ENCODE measurements at regions not wholly inside any gene's neighbourhood (a gene's known extent, or its start where the extent isn't known, plus 50 kb on each side); places are given as distances from the start of the nearest gene placed in this dataset.

DNA sequence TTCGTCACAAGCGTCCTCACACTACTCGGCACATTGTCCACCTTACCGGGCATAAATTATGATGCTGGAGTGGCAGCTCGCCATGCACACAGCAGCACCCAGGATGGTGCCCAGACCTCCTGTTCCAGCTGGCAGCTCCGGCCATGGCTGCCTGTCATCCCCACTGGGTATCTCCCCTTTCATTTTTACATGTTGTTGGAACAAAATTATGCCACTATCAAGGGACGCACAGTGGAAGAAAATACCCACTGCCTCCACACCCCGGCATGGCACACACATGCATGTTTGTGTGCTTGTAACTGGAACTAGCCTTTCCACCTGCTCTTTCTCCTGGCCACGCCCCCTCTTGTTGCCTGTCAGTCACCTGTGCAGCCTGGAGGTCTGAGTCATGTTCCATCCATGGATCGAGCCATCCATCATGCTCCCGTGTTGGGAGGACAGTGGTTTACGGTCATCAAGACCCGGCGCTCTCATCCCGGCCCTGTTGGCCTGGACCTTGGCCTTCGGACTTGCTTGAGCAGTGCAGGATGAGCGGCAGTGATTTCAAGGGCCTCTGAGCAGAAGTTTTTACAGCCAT lies 1069.6 kb downstream of the BRD1 start:
- Histone ChIP-seq H2BK20ac (ENCODE audit: low read depth, low read length) (no peak overlapping the region), H3K14ac (replicated peaks; ENCODE audit: low read depth, low read length) (no peak overlapping the region), H3K79me1 (ENCODE audit: low read depth in 1 of 2, low read length in 2 of 2) (no peaks in the 10 kb centered on the region), H4K5ac (ENCODE audit: low read depth, low read length) (no peak overlapping the region), H3K9ac (ENCODE audit: low read depth, low read length) (no peak overlapping the region), H3K4ac (ENCODE audit: low read depth, low read length) (no peak overlapping the region), H2AK5ac (ENCODE audit: low read depth, low read length) (no peak overlapping the region), H3K9me3 (ENCODE audit: control insufficient read depth, insufficient read depth, low read length) (peaks cover 68% of the 10 kb centered on the region), H3K9me1 (ENCODE audit: insufficient read depth, low read length) (no peaks in the 10 kb centered on the region), H3K27me3 (ENCODE audit: control insufficient read depth, insufficient read depth, low read length) (no peaks in the 10 kb centered on the region), H3K27ac (ENCODE audit: insufficient read depth, low read length) (no peak overlapping the region), H3K4me2 (ENCODE audit: low read depth, low read length) (no peak overlapping the region), H2BK5ac (ENCODE audit: low read depth, low read length, poor library complexity, severe bottlenecking) (no peak overlapping the region), H3K4me3 (ENCODE audit: insufficient read depth, low read depth, low read length) (no peak overlapping the region), H4K91ac (ENCODE audit: insufficient read depth, low read depth, low read length) (no peak overlapping the region), H2BK15ac (ENCODE audit: low read depth, low read length) (no peak overlapping the region), H2AFZ (replicated peaks; ENCODE audit: low read length, poor library complexity) (no peak overlapping the region), H3K4me1 (ENCODE audit: control insufficient read depth, insufficient read depth, low read length) (no peaks in the 10 kb centered on the region), H4K20me1 (ENCODE audit: insufficient read depth, low read length) (no peaks in the 10 kb centered on the region), H3K36me3 (ENCODE audit: control insufficient read depth, insufficient read depth, low read length) (no peaks in the 10 kb centered on the region), H3K23ac (ENCODE audit: low read depth, low read length) (no peak overlapping the region), H3K18ac (ENCODE audit: low read depth, low read length) (no peak overlapping the region), H2AK9ac (replicated peaks; ENCODE audit: low read depth, low read length, poor library complexity) (no peak overlapping the region), H2BK120ac (ENCODE audit: low read depth, low read length) (no peak overlapping the region), H3K56ac (ENCODE audit: extremely low read depth, insufficient read depth, low read length) (no peak overlapping the region), H4K8ac (ENCODE audit: low read depth in 2 of 2, low read length in 2 of 2) (no peak overlapping the region)
- CTCF ChIA-PET = no interaction called here
- no peak for ATAC-seq (ENCODE audit: low read depth)
- BruUV-seq (replicated peaks) = no TSS peak
- POLR2A ChIA-PET (ENCODE audit: unreplicated experiment) = no interaction called here
- no peak for DNase-seq
- intact Hi-C loops (cut with micrococcal nuclease) = no loop called here
- TF ChIP-seq NFE2L2 (IDR thresholded peaks at IDR 0.05; ENCODE audit: low read depth, low read length) (no peak), FOS (IDR thresholded peaks at IDR 0.05; ENCODE audit: low read depth, low read length) (no peak), CEBPB (IDR thresholded peaks at IDR 0.05; ENCODE audit: low read depth, low read length) (no peak)
- dilution Hi-C loops (cut with HindIII; ENCODE audit: low sequenced_read_pairs, unreplicated experiment) = no loop called here
- in situ Hi-C loops (cut with MboI; ENCODE audit: low sequenced_read_pairs) = no loop called here
- WGBS, 2 experiments (ENCODE audit: extremely low coverage in 2 of 2, insufficient read length in 1 of 2) = 63% methylated on average over 6 of the region's 17 CpGs; no CpG with 5 or more reads in 1 of the 2 experiments

Data from IMR-90 (cell line).